GOT3 (cell line): ENCODE measurements at regions not wholly inside any gene's neighbourhood (a gene's known extent, or its start where the extent isn't known, plus 50 kb on each side); places are given as distances from the start of the nearest gene placed in this dataset.
"Not testable (repeated sequence)": the region's sequence is repeated elsewhere in the genome, so short reads cannot be mapped to it uniquely, and the experiment has no call there.

Experiments
- DNase-seq: peaks from one replicate; lab custom pipeline; 2025; ENCODE audit warnings: mixed read lengths; lab: John Stamatoyannopoulos, UW

DNA sequence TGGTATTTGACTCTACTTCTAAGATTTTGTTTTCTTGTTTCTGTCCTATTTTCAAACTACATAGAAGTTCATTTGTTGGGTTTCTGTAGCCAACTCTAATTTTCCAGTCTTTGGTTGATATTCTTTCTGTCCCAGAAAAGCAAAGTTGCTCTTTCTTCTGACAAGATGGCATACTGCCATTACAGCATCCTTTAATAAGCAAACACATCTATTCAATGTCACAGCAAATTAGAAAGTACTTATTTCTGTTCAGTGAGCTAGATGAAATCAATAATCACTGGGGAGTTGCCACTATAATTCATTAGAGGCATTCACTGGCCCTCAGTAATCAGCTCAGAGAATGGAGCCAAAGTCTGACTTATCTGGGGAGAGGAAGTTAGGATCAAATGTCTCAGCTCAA lies 1258.0 kb upstream of the IGFBP7 start:
- no peak for DNase-seq

DNA sequence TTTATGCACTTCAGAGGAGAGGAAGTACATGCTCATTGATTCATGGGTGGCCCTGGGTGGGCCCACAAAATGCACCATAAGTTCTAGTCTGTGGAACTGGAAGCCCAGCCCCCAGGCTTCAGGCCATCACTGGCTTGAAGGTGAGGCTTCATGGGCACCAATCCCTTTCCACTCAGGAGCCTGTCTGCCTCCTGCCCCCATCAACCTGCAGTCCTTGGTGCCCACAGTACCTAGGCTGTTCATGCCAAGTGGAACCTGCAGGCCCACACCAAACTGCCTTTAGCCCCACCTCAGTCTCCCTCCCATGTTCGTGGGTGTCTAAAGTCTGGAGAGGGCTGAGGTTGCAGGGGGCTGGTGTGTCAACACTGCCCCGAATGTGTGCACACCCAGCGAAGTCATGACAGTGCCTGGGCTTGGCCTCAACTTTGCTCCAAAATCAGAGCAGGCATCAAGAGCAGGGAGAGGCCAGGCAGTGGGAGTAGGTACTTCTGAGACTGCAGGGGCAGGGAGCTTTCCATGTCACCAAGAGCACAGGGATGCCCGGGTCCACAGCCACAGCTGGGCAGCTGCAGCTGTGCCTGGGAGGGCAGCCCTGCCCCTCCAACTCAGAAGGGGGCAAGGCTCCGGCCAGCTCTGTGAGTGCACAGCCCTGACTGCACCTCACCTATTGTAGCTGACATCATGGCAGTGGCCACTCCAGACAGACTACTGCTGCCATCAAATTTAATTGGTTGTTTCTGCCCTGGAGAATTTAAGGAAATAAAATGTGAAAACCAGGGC lies 1250.4 kb upstream of the IGFBP7 start:
- no peak for DNase-seq

DNA sequence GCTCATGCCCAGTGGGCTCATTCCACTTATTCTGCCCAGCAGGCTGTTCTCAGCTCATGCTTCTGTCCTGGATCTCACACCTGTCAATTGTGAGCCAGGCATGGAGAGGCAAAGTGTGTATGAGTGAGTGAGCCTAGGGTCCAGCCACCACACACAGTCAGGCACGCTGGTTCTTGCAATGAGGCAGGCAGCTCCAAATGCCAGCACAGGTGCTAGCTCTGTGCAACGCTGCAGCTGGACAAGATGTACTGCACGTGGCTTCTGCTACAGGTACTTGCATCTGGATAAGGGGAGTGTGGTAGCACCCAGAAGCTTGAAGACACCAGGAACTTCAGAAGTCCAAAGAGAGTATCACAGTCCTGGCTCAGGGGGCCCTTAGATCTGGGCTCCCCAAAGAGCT lies 1249.4 kb upstream of the IGFBP7 start:
- DNase-seq = no peak

GRCh38 chr4:58357947-58358346 lies 1247.8 kb upstream of the IGFBP7 start:
- no peak for DNase-seq

- no peak for DNase-seq
These were observed 1214.9 kb upstream of the IGFBP7 start for GRCh38 chr4:58325070-58325469.

DNA sequence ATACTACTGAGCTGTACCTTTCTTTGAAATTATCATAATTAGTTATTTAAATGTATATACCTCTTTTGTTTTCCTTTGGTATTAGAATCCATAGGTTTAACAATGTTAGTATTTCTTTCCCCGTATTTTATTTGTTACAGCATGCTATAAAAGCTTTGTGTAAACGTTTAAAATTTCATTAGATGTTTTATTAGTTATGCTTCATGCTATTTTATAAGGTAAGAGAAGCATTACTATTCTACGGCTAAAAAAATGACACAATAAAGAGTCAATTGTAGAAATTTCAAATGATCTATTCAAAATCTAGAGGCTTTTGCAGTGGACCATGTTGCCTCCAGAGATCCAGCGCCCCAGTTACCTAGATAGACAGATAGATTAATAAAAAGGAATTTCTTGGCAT lies 1203.3 kb upstream of the IGFBP7 start:
- no peak for DNase-seq

DNA sequence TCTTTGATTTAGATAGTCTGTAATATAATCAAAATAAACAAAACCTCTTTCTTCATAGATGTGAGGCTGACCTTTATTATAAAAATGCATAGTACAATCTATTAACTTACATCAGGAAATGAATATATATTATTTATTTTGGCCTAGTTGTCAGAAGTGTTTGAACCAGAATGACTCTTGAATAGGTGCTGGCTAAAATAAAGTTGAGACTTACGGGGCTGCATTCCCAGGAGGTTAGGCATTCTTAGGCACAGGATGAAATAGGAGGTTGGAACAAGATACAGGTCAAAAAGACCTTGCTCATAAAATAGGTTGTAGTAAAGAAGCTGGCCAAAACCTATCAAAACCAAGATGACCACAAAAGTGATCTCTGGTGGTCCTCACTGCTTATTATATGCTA lies 1193.3 kb upstream of the IGFBP7 start:
- no peak for DNase-seq

- no peak for DNase-seq
These were observed 1191.3 kb upstream of the IGFBP7 start for GRCh38 chr4:58301376-58301999.

DNA sequence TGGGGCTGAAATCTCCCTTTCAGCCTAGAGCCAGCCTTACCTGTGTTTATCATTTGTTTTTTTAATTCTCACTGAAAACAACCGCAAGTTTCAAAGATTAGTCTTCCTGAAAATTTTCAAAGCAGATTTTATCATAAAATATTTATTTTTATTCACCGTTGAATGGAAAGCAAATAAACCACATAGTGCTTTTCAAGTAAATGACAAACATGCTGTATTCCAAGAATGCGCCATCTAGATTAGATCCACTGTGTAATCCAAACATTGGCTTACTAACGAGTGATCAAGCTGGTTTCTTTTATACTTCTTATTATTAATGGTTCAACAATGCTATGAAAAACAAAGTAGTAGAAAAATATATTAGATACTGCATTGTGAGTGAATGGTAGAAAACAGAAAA lies 1176.2 kb upstream of the IGFBP7 start:
- DNase-seq = no peak

GRCh38 chr4:58280928-58281327 lies 1170.7 kb upstream of the IGFBP7 start:
- DNase-seq = not testable (repeated sequence)

DNA sequence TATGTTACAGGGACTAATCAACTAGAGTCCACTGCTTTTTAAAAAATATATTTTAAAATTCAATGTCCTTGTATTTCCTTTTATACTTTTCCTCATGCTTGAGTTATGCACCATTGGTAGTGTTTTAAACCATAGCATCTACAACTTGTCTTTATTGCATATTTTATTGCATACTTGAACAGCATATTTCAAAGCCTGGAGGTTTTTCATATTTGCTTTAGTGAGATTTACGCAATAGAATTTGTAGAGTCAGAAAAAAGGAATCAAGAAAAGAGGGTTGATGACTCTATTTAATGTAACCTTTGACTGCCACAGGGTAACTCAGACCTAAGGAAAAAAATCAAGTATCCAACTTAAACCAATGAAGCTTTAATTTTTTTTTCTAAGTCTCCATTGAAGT lies 1165.7 kb upstream of the IGFBP7 start:
- no peak for DNase-seq

DNA sequence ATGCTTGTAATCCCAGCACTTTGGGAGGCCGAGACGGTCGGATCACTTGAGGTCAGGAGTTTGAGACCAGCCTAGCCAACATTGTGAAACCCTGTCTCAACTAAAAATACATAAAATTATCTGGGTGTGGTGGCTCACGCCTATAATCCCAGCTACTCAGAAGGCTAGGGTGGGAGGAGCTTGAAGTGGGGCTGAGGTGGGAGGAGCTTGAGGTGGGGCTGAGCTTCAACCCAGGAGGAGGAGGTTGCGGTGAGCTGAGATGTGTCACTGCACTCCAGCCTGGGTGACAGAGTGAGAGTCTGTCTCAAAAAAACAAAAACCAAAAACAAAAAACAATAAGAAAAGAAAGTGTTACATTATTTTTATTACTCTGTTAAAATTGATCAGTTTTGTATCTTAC lies 1164.4 kb upstream of the IGFBP7 start:
- no peak for DNase-seq

DNA sequence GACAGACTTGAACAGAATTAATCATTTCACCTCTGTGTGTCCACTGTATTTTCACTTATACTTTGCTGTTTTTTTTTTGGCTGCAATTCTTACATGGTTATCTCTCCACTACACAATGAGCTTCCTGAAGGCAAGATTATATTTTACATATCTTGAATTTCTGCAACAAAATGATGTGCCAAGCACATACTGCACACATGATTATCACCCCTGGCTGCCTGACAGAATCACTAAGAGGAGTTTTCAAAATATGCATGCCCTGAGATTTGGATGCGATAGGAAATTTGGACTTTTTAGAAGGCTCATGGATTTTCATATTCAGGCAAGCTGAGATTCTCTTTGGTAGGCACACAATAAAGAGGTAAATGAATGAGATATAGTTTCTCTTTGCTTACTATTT lies 1162.1 kb upstream of the IGFBP7 start:
- DNase-seq = no peak

DNA sequence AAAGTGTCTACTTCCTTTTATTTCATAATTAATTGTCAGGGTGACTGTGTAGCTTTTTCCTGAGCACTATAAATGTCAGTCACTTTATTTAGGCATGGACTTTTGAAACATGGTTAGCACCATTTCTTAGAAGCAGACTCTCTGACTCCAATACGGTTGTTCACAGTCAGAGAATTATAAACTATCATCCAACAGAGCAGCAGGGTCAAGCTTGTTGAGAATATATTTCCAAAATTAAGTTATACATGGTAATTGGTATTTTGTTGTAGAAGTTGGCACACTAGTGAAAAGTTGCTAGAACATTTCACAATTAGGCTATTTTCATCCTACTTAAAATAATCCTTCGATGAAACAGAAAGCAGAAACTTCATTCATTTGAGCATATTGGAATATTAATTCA lies 1155.5 kb upstream of the IGFBP7 start:
- no peak for DNase-seq

DNA sequence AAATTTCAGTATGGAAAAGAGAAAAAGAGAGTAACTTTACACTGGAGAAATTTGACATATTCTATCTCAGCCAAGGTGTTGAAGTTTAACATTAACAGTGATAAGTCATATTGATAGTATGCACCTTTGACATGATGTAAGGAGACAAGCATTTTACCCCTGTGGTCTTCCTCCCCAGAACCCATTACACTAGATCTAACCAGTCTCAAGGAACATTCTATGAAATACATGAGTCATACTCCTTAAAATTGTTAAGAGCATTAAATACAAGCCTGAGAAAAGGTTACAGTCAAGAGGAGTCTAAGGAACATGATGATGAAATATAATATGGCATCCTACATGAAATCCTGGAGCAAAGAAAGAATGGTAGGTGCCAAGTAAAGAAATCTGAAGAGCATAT lies 1151.3 kb upstream of the IGFBP7 start:
- DNase-seq = no peak

DNA sequence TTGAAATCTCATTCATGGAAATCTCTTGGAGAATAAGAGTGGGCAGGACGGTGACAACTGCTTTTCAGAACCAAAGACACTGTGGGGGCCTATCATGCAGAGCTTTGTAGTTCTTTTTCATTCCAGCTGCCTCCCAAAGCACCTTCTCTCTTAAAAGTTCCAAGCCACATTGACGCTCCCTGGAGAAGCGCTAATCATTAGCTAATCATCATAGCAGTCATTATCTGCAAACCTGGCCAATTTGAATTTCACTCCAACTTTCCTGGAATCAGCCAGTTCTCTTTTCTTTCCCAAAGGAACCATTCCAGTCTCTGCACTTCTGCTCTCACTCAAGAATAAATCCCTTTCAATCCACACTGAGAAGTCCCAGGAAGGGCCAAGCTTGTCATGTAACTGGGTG lies 1144.1 kb upstream of the IGFBP7 start:
- DNase-seq = no peak

DNA sequence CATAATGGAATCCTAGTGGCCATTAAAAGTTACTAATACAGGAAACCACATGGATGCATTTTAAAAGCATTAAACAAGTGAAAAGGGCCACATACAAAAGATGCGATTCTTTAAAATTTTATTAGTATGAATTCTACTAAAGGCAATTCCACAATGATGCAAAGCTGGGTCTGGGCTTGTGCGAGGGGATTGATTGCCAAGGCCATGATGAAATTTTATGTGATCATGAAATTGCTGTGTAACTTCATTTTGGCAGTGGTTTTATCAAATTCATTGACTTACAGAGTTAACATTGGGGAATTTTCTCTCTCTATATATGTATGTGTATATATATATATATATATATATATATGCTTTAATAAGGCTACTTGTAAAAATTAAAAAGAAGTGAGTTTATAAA lies 1142.5 kb upstream of the IGFBP7 start:
- DNase-seq = no peak

GRCh38 chr4:58247792-58248191 lies 1137.6 kb upstream of the IGFBP7 start:
- no peak for DNase-seq

DNA sequence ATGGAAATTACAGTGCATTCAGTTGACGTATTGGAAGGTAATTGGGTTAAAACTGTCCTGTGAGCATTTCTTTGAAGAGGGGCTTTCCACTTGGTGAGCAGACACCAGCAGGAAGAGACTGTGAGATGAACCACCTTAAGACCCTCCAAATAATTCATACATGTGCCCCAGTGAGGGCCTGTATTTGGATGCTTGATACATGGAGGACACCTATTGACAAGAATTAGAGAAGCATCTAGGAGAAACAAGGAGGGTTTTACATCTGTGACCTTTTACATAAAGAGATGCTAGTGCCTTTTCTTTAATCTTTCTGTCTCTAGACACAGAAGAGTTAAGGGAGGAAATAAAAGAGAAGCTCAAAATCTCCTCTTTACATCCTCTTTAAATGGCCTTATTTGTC lies 1115.3 kb upstream of the IGFBP7 start:
- no peak for DNase-seq

GRCh38 chr4:58219179-58219578 lies 1109.0 kb upstream of the IGFBP7 start:
- DNase-seq = no peak

- no peak for DNase-seq
These were observed 1106.3 kb upstream of the IGFBP7 start for GRCh38 chr4:58216461-58216860.

DNA sequence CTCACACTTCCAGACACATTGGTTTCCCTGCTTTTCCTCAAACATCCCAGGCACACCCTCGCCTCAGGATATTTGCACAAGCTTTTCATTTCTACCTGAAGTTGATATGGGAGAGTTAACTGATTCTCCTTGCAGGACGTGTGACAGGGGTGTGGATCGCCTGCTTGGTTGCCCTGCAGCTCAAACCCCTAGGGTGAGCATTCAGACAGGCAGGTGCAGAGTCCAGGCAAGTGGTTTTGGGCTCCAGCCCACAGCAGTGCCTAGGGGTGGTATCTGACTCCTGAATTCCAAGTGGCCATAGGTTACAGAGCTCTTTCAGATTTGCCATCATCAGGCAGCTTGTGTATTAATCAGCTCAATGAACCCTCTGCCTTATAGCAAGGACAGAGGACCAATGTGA lies 1104.2 kb upstream of the IGFBP7 start:
- DNase-seq = no peak

DNA sequence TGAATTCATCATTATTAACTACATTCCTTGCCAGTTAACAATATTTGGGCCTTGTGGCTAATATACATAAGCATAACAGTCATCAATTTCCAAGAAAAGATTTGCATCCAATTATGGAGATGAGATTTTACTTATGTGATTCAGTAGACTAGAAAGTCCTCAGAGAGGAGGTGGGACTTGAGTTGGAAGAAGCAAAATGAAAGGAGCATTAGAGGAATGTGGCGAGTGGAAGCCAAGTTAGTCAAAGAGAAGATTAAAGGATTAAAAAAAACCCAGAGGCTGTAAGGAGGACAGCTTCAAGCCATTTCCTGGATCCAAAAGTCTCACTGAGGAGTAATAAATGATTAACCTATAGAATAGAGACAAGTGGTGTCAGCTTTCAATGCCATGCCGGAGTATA lies 1099.4 kb upstream of the IGFBP7 start:
- no peak for DNase-seq

- no peak for DNase-seq
These were observed 1098.8 kb upstream of the IGFBP7 start for GRCh38 chr4:58209001-58209400.
